ENCODE measurements at regions not wholly inside any gene's neighbourhood (a gene's known extent, or its start where the extent isn't known, plus 50 kb on each side); places are given as distances from the start of the nearest gene placed in this dataset.
A peak's percentile ranks its signal among the peaks of the same experiment; 100 is the strongest.
"Not testable (repeated sequence)": the region's sequence is repeated elsewhere in the genome, so short reads cannot be mapped to it uniquely, and the experiment has no call there.

GRCh38 chr5:176018598-176018997 is 50.5 kb upstream of the THOC3 start:
- DNase-seq; intact Hi-C loops (cut with DNase I, micrococcal nuclease); ATAC-seq: not testable (repeated sequence)

GRCh38 chr5:176020852-176021251 is 52.7 kb upstream of the THOC3 start:
- DNase-seq: peak; percentile 67 to 76
- intact Hi-C loops (cut with DNase I, micrococcal nuclease): not testable (repeated sequence)
- ATAC-seq: peak; percentile 100

- ATAC-seq; intact Hi-C loops (cut with DNase I, micrococcal nuclease); DNase-seq: not testable (repeated sequence)
These were observed 55.4 kb upstream of the THOC3 start for GRCh38 chr5:176023535-176023934.

- intact Hi-C loops (cut with DNase I, micrococcal nuclease); DNase-seq: not testable (repeated sequence)
- peak; percentile 30 for ATAC-seq
These were observed 61.3 kb upstream of the THOC3 start for GRCh38 chr5:176029445-176029844.

- intact Hi-C loops (cut with DNase I, micrococcal nuclease): not testable (repeated sequence)
- peak; percentile 56 for ATAC-seq
These were observed 62.4 kb upstream of the THOC3 start for GRCh38 chr5:176030361-176031117.

GRCh38 chr5:176031118-176031510 is 63.0 kb upstream of the THOC3 start:
- intact Hi-C loops (cut with DNase I, micrococcal nuclease): not testable (repeated sequence)
- peak; percentile 47 for ATAC-seq

More at GRCh38 chr5:176030361-176031117, 62.4 kb upstream of the THOC3 start:
- not testable (repeated sequence) for DNase-seq

GRCh38 chr5:176033186-176033585 is 65.1 kb upstream of the THOC3 start:
- ATAC-seq; intact Hi-C loops (cut with DNase I, micrococcal nuclease); DNase-seq: not testable (repeated sequence)

More at GRCh38 chr5:176031118-176031510, 63.0 kb upstream of the THOC3 start:
- not testable (repeated sequence) for DNase-seq

GRCh38 chr5:176034407-176035200 is 66.5 kb upstream of the THOC3 start:
- ATAC-seq: peak; percentile 85
- DNase-seq: peak in 1 of 2 donors; percentile 16
- intact Hi-C loops (cut with DNase I, micrococcal nuclease): not testable (repeated sequence)

GRCh38 chr5:176035201-176035530 is 67.1 kb upstream of the THOC3 start:
- ATAC-seq; intact Hi-C loops (cut with DNase I, micrococcal nuclease): not testable (repeated sequence)

GRCh38 chr5:176035816-176036308 is 67.7 kb upstream of the THOC3 start:
- intact Hi-C loops (cut with DNase I, micrococcal nuclease); ATAC-seq; DNase-seq: not testable (repeated sequence)

More at GRCh38 chr5:176035201-176035530, 67.1 kb upstream of the THOC3 start:
- not testable (repeated sequence) for DNase-seq

GRCh38 chr5:176036391-176036790 is 68.3 kb upstream of the THOC3 start:
- ATAC-seq; intact Hi-C loops (cut with DNase I, micrococcal nuclease); DNase-seq: not testable (repeated sequence)

- ATAC-seq; intact Hi-C loops (cut with DNase I, micrococcal nuclease); DNase-seq: not testable (repeated sequence)
These were observed 69.1 kb upstream of the THOC3 start for GRCh38 chr5:176037190-176037589.

GRCh38 chr5:176040105-176040801 is 72.1 kb upstream of the THOC3 start:
- DNase-seq; intact Hi-C loops (cut with DNase I, micrococcal nuclease); ATAC-seq: not testable (repeated sequence)

GRCh38 chr5:176041248-176041994 is 73.3 kb upstream of the THOC3 start:
- intact Hi-C loops (cut with DNase I, micrococcal nuclease); ATAC-seq; DNase-seq: not testable (repeated sequence)

GRCh38 chr5:176042020-176042658 is 74.0 kb upstream of the THOC3 start:
- DNase-seq; intact Hi-C loops (cut with DNase I, micrococcal nuclease); ATAC-seq: not testable (repeated sequence)

GRCh38 chr5:176043252-176043829 is 75.2 kb upstream of the THOC3 start:
- DNase-seq; ATAC-seq; intact Hi-C loops (cut with DNase I, micrococcal nuclease): not testable (repeated sequence)

- intact Hi-C loops (cut with DNase I, micrococcal nuclease); ATAC-seq; DNase-seq: not testable (repeated sequence)
These were observed 75.9 kb upstream of the THOC3 start for GRCh38 chr5:176043986-176044385.

All from left colon (tissue), 2 donors.